ENCODE measurements at regions not wholly inside any gene's neighbourhood (a gene's known extent, or its start where the extent isn't known, plus 50 kb on each side); places are given as distances from the start of the nearest gene placed in this dataset.

- H3K4me2 ChIP-seq (ENCODE audit: control insufficient read depth, insufficient read depth): no peak overlapping the region
- ChIA-PET POLR2A (no interaction called here), SMC1A (ENCODE audit: uncharacterized antibody, unreplicated experiment) (no interaction called here), CTCF (no interaction called here), RAD21 (ENCODE audit: unreplicated experiment) (no interaction called here)
- H3K36me3 ChIP-seq (ENCODE audit: control insufficient read depth in 2 of 2, insufficient read depth in 2 of 2, low read length in 1 of 2): no peaks in the 10 kb centered on the region
- H3K4me1 ChIP-seq (ENCODE audit: control insufficient read depth, insufficient read depth, low read length): no peaks in the 10 kb centered on the region
- no peak overlapping the region for H3K4me3 ChIP-seq
- no peak overlapping the region for H2AFZ ChIP-seq (ENCODE audit: control insufficient read depth, low read depth, low read length)
- no peaks in the 10 kb centered on the region for H3K27me3 ChIP-seq (replicated peaks in 1 of 2; ENCODE audit: control insufficient read depth in 2 of 2, insufficient read depth in 2 of 2, low read length in 1 of 2)
- BruUV-seq (replicated peaks): no TSS peak
- TF ChIP-seq CHD1 (IDR thresholded peaks at IDR 0.05; ENCODE audit: low read depth, low read length) (no peak), POLR2A (IDR thresholded peaks at IDR 0.05; ENCODE audit: low read depth, low read length) (no peak), NR2F1 (conservative IDR thresholded peaks at IDR 0.05) (no peak), E2F8 (IDR thresholded peaks at IDR 0.05; ENCODE audit: low read depth, partially characterized antibody) (no peak), CBX3 (IDR thresholded peaks at IDR 0.05; ENCODE audit: borderline replicate concordance, low read depth) (no peak), MTA3 (IDR thresholded peaks at IDR 0.05; ENCODE audit: borderline replicate concordance, low read length) (no peak), BCL11A (IDR thresholded peaks at IDR 0.05; ENCODE audit: low read depth, low read length) (no peak), ASH2L (IDR thresholded peaks at IDR 0.05; ENCODE audit: borderline replicate concordance, low read depth) (no peak), RUNX3 (IDR thresholded peaks at IDR 0.05; ENCODE audit: low read length) (no peak), RELB (IDR thresholded peaks at IDR 0.05; ENCODE audit: low read depth) (no peak), E2F4 (IDR thresholded peaks at IDR 0.05; ENCODE audit: low read depth, low read length) (no peak)
- no peaks in the 10 kb centered on the region for H3K9me3 ChIP-seq (replicated peaks; ENCODE audit: control insufficient read depth, insufficient read depth, low read length)
- no peaks in the 10 kb centered on the region for H3K79me2 ChIP-seq (ENCODE audit: control insufficient read depth, insufficient read depth, low read length)
- no peaks in the 10 kb centered on the region for H4K20me1 ChIP-seq (ENCODE audit: control insufficient read depth, insufficient read depth)
- ATAC-seq: no peak
- no peak overlapping the region for H3K27ac ChIP-seq (ENCODE audit: control insufficient read depth, insufficient read depth)
- H3K9ac ChIP-seq (ENCODE audit: control insufficient read depth, insufficient read depth, low read length): no peak overlapping the region
- DNase-seq (ENCODE audit: low read depth, low spot score): no peak
- FAIRE-seq: no peak
- intact Hi-C loops (cut with micrococcal nuclease; ENCODE audit: unreplicated experiment) (no loop called here), in situ Hi-C loops (cut with MboI) (no loop called here)
- 75% methylated on average over 1 of the region's 1 CpG for WGBS (ENCODE audit: insufficient coverage, insufficient replicate concordance, low lambda C conversion rate, missing lambda C conversion rate)
These were observed 723.2 kb downstream of the TLE4 start for GRCh38 chr9:80294955-80295354.

All from GM12878 (cell line).